GM23338 (cell line): ENCODE measurements at regions not wholly inside any gene's neighbourhood (a gene's known extent, or its start where the extent isn't known, plus 50 kb on each side); places are given as distances from the start of the nearest gene placed in this dataset.

Source experiments
- ATAC-seq: fragments of 200-7000 bp; cut with Tn5 transposase; 3 replicates; pipeline ENCODE4 v1.9.1; 2020
- DNase-seq: peaks from one replicate; pipeline ENCODE4 v3.0.0-alpha.2; 2015; ENCODE audit warnings: low spot score
- H2AFZ ChIP-seq: fragments of 200-600 bp; sonication (generic); 2 replicates; pipeline ENCODE4 v1.8.0; 2016; ENCODE audit warnings: antibody characterized with exemption, mild to moderate bottlenecking, moderate library complexity
- H3F3A ChIP-seq: fragments of 200-600 bp; sonication (generic); replicated peaks from 2 replicates; pipeline ENCODE4 v1.8.0; 2017; ENCODE audit warnings: antibody characterized with exemption, mixed run types, low read depth
- H3K27ac ChIP-seq: fragments of 200-600 bp; sonication (generic); 2 replicates; pipeline ENCODE4 v1.6.1; 2016; ENCODE audit warnings: low read depth
- H3K27me3 ChIP-seq: fragments of 200-600 bp; sonication (generic); 2 replicates; pipeline ENCODE4 v1.8.0; 2016; ENCODE audit warnings: mild to moderate bottlenecking, mixed run types, moderate library complexity; ENCODE audit not compliant: insufficient read depth
- H3K36me3 ChIP-seq: fragments of 200-600 bp; sonication (generic); 2 replicates; pipeline ENCODE4 v1.8.0; 2016; ENCODE audit warnings: mild to moderate bottlenecking; ENCODE audit not compliant: insufficient read depth
- H3K4me1 ChIP-seq: fragments of 200-600 bp; sonication (generic); 2 replicates; pipeline ENCODE4 v1.8.0; 2016; ENCODE audit warnings: mild to moderate bottlenecking, moderate library complexity; ENCODE audit not compliant: insufficient read depth
- H3K4me2 ChIP-seq: fragments of 200-600 bp; sonication (generic); 2 replicates; pipeline ENCODE4 v1.7.1; 2017; ENCODE audit warnings: mixed run types
- H3K4me3 ChIP-seq: fragments of 200-600 bp; sonication (generic); 2 replicates; pipeline ENCODE4 v1.6.1; 2016; ENCODE audit warnings: mixed run types
- H3K79me2 ChIP-seq: fragments of 200-600 bp; sonication (generic); replicated peaks from 2 replicates; pipeline ENCODE4 v1.8.0; 2017; ENCODE audit warnings: mild to moderate bottlenecking; ENCODE audit not compliant: insufficient read depth
- H3K9me2 ChIP-seq: fragments of 200-600 bp; sonication (generic); 2 replicates; pipeline ENCODE4 v1.8.0; 2017; ENCODE audit not compliant: insufficient read depth
- H4K20me1 ChIP-seq: fragments of 200-600 bp; sonication (generic); replicated peaks from 2 replicates; pipeline ENCODE4 v1.8.0; 2017; ENCODE audit warnings: mild to moderate bottlenecking; ENCODE audit not compliant: insufficient read depth
- H3K27ac Mint-ChIP-seq: 2 replicates; pipeline ENCODE4 v1.8.0; 2020; ENCODE audit warnings: inconsistent platforms, mild to moderate bottlenecking, moderate library complexity, mixed read lengths
- H3K27me3 Mint-ChIP-seq: 3 replicates; pipeline ENCODE4 v1.8.0; 2022; ENCODE audit warnings: low read depth, mild to moderate bottlenecking, moderate library complexity, mixed read lengths, inconsistent platforms; ENCODE audit not compliant: insufficient read depth, poor library complexity
- H3K36me3 Mint-ChIP-seq: 3 replicates; pipeline ENCODE4 v1.8.0; 2021; ENCODE audit warnings: low read depth, mild to moderate bottlenecking, inconsistent platforms, moderate library complexity, mixed read lengths
- H3K4me1 Mint-ChIP-seq: 3 replicates; pipeline ENCODE4 v1.8.0; 2020; ENCODE audit warnings: mild to moderate bottlenecking, inconsistent platforms, mixed read lengths
- H3K4me3 Mint-ChIP-seq: 3 replicates; pipeline ENCODE4 v1.8.0; 2021; ENCODE audit warnings: moderate library complexity, mild to moderate bottlenecking, inconsistent platforms, mixed read lengths
- H3K9me3 Mint-ChIP-seq: 3 replicates; pipeline ENCODE4 v1.8.0; 2020; ENCODE audit warnings: moderate library complexity, mild to moderate bottlenecking, inconsistent platforms, mixed read lengths
- CREB1 ChIP-seq: fragments of 250-450 bp; sonication (Bioruptor Pico); IDR thresholded peaks from 2 replicates; pipeline ENCODE4 v1.5.0; 2020; ENCODE audit warnings: low read depth, mild to moderate bottlenecking, moderate library complexity
- ETS1 ChIP-seq: IDR thresholded peaks from 2 replicates; pipeline ENCODE4 v1.6.1; 2016; ENCODE audit warnings: antibody characterized with exemption
- EZH2 ChIP-seq: fragments of 200-600 bp; sonication (generic); IDR thresholded peaks from one replicate; pipeline ENCODE4 v1.8.0; 2017; ENCODE audit warnings: antibody characterized with exemption, mild to moderate bottlenecking, low read depth; ENCODE audit not compliant: unreplicated experiment
- EZH2phosphoT487 ChIP-seq: fragments of 200-600 bp; sonication (generic); IDR thresholded peaks from one replicate; pipeline ENCODE4 v1.8.1; 2018; ENCODE audit warnings: antibody characterized with exemption; ENCODE audit not compliant: unreplicated experiment
- JUNB ChIP-seq: IDR thresholded peaks from one replicate; pipeline ENCODE4 v1.6.1; 2016; ENCODE audit warnings: antibody characterized with exemption; ENCODE audit not compliant: unreplicated experiment
- STAT1 ChIP-seq: IDR thresholded peaks from one replicate; pipeline ENCODE4 v1.6.1; 2016; ENCODE audit warnings: antibody characterized with exemption; ENCODE audit not compliant: unreplicated experiment
- ZNF114 ChIP-seq: fragments of 250-450 bp; sonication (Bioruptor Pico); IDR thresholded peaks from 2 replicates; pipeline ENCODE4 v1.5.0; 2020; ENCODE audit warnings: mild to moderate bottlenecking, moderate library complexity
- ZNF462 ChIP-seq: fragments of 250-450 bp; sonication (Bioruptor Pico); IDR thresholded peaks from 2 replicates; pipeline ENCODE4 v1.5.0; 2020; ENCODE audit warnings: mild to moderate bottlenecking, moderate library complexity

GRCh38 chr6:81856872-81857271 lies 104.4 kb upstream of the TENT5A start (continued):
- TF ChIP-seq ZNF462 (CRISPR knock-in tag) (no peak), EZH2phosphoT487 (no peak), STAT1 (no peak), JUNB (no peak)

- Mint-ChIP-seq H3K9me3 (no peaks in the 10 kb centered on the region), H3K4me1 (no peaks in the 10 kb centered on the region), H3K36me3 (no peaks in the 10 kb centered on the region), H3K4me3 (no peak overlapping the region), H3K27me3 (peaks cover 1% of the 10 kb centered on the region), H3K27ac (no peak overlapping the region)
- Histone ChIP-seq H3K4me2 (no peak overlapping the region), H3K4me1 (no peaks in the 10 kb centered on the region), H3K4me3 (no peak overlapping the region), H3K27ac (no peak overlapping the region), H3K9me2 (peaks cover 4% of the 10 kb centered on the region; the same call in 1 of the 2 replicates), H4K20me1 (no peaks in the 10 kb centered on the region), H3K27me3 (no peaks in the 10 kb centered on the region), H3K79me2 (no peaks in the 10 kb centered on the region), H3K36me3 (no peaks in the 10 kb centered on the region), H3F3A (no peaks in the 10 kb centered on the region), H2AFZ (no peak overlapping the region)
- DNase-seq (no peak), ATAC-seq (no peak)
- TF ChIP-seq ZNF462 (CRISPR knock-in tag), result no peak
- no peak for TF ChIP-seq CREB1 (CRISPR knock-in tag)
- no peak for TF ChIP-seq EZH2phosphoT487
- TF ChIP-seq ETS1, result no peak
- no peak for TF ChIP-seq ZNF114 (CRISPR knock-in tag)
- no peak for TF ChIP-seq STAT1
- TF ChIP-seq EZH2, result no peak
Observed at GRCh38 chr6:81854474-81854873, 102.0 kb upstream of the TENT5A start.
